PC-9 (cell line): ENCODE measurements at regions not wholly inside any gene's neighbourhood (a gene's known extent, or its start where the extent isn't known, plus 50 kb on each side); places are given as distances from the start of the nearest gene placed in this dataset.
A peak's percentile ranks its signal among the peaks of the same experiment; 100 is the strongest.

Experiments used
- BruUV-seq: library from RNA; stranded (reverse); fragments of 400-500 nt; replicated peaks from 2 replicates; lab custom pipeline; 2021; lab: Mats Ljungman, UMichigan
- CTCF ChIA-PET: fragments of 300-600 bp; sonication (Branson Sonifier 250); formaldehyde crosslinking; loops from one replicate; lab custom pipeline; 2022; ENCODE audit warnings: antibody characterized with exemption; lab: Charles Lee
- POLR2A ChIA-PET: fragments of 300-600 bp; sonication (Branson Sonifier 250); formaldehyde crosslinking; loops from one replicate; lab custom pipeline; 2022; ENCODE audit warnings: antibody characterized with exemption; ENCODE audit not compliant: unreplicated experiment; lab: Charles Lee
- DNase-seq, 2 experiments: peaks; one replicate each; pipeline versions ENCODE4 v3.0.0 to v3.0.0-alpha.2; 2015 to 2022; ENCODE audit warnings: mixed read lengths in 1 of 2
- H2AFZ ChIP-seq: fragments of 200-600 bp; sonication (generic); 2 replicates; pipeline ENCODE4 v1.8.1; 2017; ENCODE audit warnings: antibody characterized with exemption
- H3F3A ChIP-seq: fragments of 200-600 bp; sonication (generic); 2 replicates; pipeline ENCODE4 v1.8.1; 2017; ENCODE audit warnings: antibody characterized with exemption, mild to moderate bottlenecking, low read depth; ENCODE audit not compliant: insufficient read depth
- H3K27ac ChIP-seq: fragments of 200-600 bp; sonication (generic); 2 replicates; pipeline ENCODE4 v1.6.1; 2016; ENCODE audit warnings: mixed run types
- H3K27me3 ChIP-seq: fragments of 200-600 bp; sonication (generic); 2 replicates; pipeline ENCODE4 v1.6.1; 2016; ENCODE audit warnings: low read depth, mixed run types; ENCODE audit not compliant: insufficient read depth
- H3K36me3 ChIP-seq: fragments of 200-600 bp; sonication (generic); 2 replicates; pipeline ENCODE4 v1.6.1; 2016; ENCODE audit warnings: low read depth, mixed run types
- H3K4me1 ChIP-seq: fragments of 200-600 bp; sonication (generic); replicated peaks from 2 replicates; pipeline ENCODE4 v1.6.1; 2016; ENCODE audit warnings: mixed run types; ENCODE audit not compliant: insufficient read depth
- H3K4me2 ChIP-seq: fragments of 200-600 bp; sonication (generic); 2 replicates; pipeline ENCODE4 v1.6.1; 2017; ENCODE audit warnings: mixed run types
- H3K4me3 ChIP-seq: fragments of 200-600 bp; sonication (generic); 2 replicates; pipeline ENCODE4 v1.6.1; 2016; ENCODE audit warnings: mixed run types
- H3K79me2 ChIP-seq: fragments of 200-600 bp; sonication (generic); 2 replicates; pipeline ENCODE4 v1.6.1; 2017; ENCODE audit warnings: low read depth, mixed run types
- H3K9me2 ChIP-seq: fragments of 200-600 bp; sonication (generic); 2 replicates; pipeline ENCODE4 v1.8.1; 2017; ENCODE audit warnings: mild to moderate bottlenecking; ENCODE audit not compliant: insufficient read depth
- H3K9me3 ChIP-seq: fragments of 200-600 bp; sonication (generic); 2 replicates; pipeline ENCODE4 v1.8.1; 2016; ENCODE audit warnings: low read depth; ENCODE audit not compliant: insufficient read depth
- H4K20me1 ChIP-seq: fragments of 200-600 bp; sonication (generic); 2 replicates; pipeline ENCODE4 v1.8.1; 2017; ENCODE audit not compliant: insufficient read depth
- EZH2 ChIP-seq: fragments of 200-600 bp; sonication (generic); IDR thresholded peaks from 2 replicates; pipeline ENCODE4 v1.8.0; 2017; ENCODE audit warnings: antibody characterized with exemption, low read depth
- intact Hi-C: fragments of 100-400 bp; cut with micrococcal nuclease; formaldehyde crosslinking; loops from one replicate; pipeline ENCODE4 v1.10.0; 2022; ENCODE audit not compliant: unreplicated experiment
- TF ChIP-seq, protein P1 (sequence below): fragments of 200-600 bp; sonication (generic); conservative IDR thresholded peaks from 2 replicates; pipeline ENCODE4 v1.6.1; 2017; ENCODE audit warnings: mixed run types, antibody characterized with exemption, mild to moderate bottlenecking, moderate library complexity

GRCh38 chr13:106230450-106230849 lies 305.0 kb downstream of the EFNB2 start:
- no TSS peak for BruUV-seq
- Histone ChIP-seq H2AFZ (no peak overlapping the region; the same call in 1 of the 2 replicates), H3K9me2 (no peaks in the 10 kb centered on the region), H3K27me3 (no peaks in the 10 kb centered on the region), H3K27ac (no peak overlapping the region), H3K4me3 (no peak overlapping the region), H3F3A (no peaks in the 10 kb centered on the region), H3K36me3 (no peaks in the 10 kb centered on the region), H4K20me1 (no peaks in the 10 kb centered on the region), H3K79me2 (no peaks in the 10 kb centered on the region), H3K4me1 (no peaks in the 10 kb centered on the region), H3K9me3 (no peaks in the 10 kb centered on the region), H3K4me2 (no peak overlapping the region)
- ChIA-PET POLR2A (no interaction called here), CTCF (no interaction called here)
- DNase-seq = peak in 1 of 2 experiments; percentile 74
- no peak for TF ChIP-seq EZH2
- TF ChIP-seq, protein P1, sequence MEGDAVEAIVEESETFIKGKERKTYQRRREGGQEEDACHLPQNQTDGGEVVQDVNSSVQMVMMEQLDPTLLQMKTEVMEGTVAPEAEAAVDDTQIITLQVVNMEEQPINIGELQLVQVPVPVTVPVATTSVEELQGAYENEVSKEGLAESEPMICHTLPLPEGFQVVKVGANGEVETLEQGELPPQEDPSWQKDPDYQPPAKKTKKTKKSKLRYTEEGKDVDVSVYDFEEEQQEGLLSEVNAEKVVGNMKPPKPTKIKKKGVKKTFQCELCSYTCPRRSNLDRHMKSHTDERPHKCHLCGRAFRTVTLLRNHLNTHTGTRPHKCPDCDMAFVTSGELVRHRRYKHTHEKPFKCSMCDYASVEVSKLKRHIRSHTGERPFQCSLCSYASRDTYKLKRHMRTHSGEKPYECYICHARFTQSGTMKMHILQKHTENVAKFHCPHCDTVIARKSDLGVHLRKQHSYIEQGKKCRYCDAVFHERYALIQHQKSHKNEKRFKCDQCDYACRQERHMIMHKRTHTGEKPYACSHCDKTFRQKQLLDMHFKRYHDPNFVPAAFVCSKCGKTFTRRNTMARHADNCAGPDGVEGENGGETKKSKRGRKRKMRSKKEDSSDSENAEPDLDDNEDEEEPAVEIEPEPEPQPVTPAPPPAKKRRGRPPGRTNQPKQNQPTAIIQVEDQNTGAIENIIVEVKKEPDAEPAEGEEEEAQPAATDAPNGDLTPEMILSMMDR = no peak
- intact Hi-C loops = no loop called here

- Histone ChIP-seq H3K4me1 (0 out of 2 replicates have a peak, but pooled peaks cover 6% of the 10 kb centered on the region), H3K9me3 (peaks cover 10% of the 10 kb centered on the region; the same call in 1 of the 2 replicates), H3K9me2 (no peaks in the 10 kb centered on the region), H3K36me3 (no peaks in the 10 kb centered on the region), H3K4me2 (no peak overlapping the region), H3K79me2 (no peaks in the 10 kb centered on the region), H3K4me3 (no peak overlapping the region), H3F3A (no peaks in the 10 kb centered on the region), H4K20me1 (no peaks in the 10 kb centered on the region), H2AFZ (no peak overlapping the region), H3K27me3 (no peaks in the 10 kb centered on the region), H3K27ac (no peak overlapping the region)
- no peak for TF ChIP-seq EZH2
- TF ChIP-seq, protein P1 = no peak
- no peak for DNase-seq
- ChIA-PET POLR2A (no interaction called here), CTCF (no interaction called here)
- intact Hi-C loops = no loop called here
- no TSS peak for BruUV-seq
Measured at GRCh38 chr13:106225126-106225525, 310.3 kb downstream of the EFNB2 start.

- intact Hi-C loops = no loop called here
- TF ChIP-seq, protein P1 = no peak
- no peak for TF ChIP-seq EZH2
- no peak overlapping the region for H3K4me3 ChIP-seq
- no peak overlapping the region for H2AFZ ChIP-seq
- no TSS peak for BruUV-seq
- H3F3A ChIP-seq = no peaks in the 10 kb centered on the region
- no peaks in the 10 kb centered on the region for H3K9me2 ChIP-seq
- no peaks in the 10 kb centered on the region for H3K79me2 ChIP-seq
- no peak overlapping the region for H3K27ac ChIP-seq
- CTCF ChIA-PET = no interaction called here
- H3K9me3 ChIP-seq = peaks cover 10% of the 10 kb centered on the region; the same call in 1 of the 2 replicates
- no peak overlapping the region for H3K4me2 ChIP-seq
- no peaks in the 10 kb centered on the region for H3K27me3 ChIP-seq
- H3K36me3 ChIP-seq = no peaks in the 10 kb centered on the region
- 0 out of 2 replicates have a peak, but pooled peaks cover 6% of the 10 kb centered on the region for H3K4me1 ChIP-seq
- H4K20me1 ChIP-seq = no peaks in the 10 kb centered on the region
- no peak for DNase-seq
- POLR2A ChIA-PET = no interaction called here
Measured at GRCh38 chr13:106220211-106220610, 315.3 kb downstream of the EFNB2 start.
